WI38 (cell line): ENCODE measurements at regions not wholly inside any gene's neighbourhood (a gene's known extent, or its start where the extent isn't known, plus 50 kb on each side); places are given as distances from the start of the nearest gene placed in this dataset.

Source experiments
- H3K4me3 ChIP-seq: 2 replicates; pipeline ENCODE4 v1.5.1; 2011; ENCODE audit warnings: low read depth, mild to moderate bottlenecking, control low read depth, low read length
- CTCF ChIP-seq: IDR thresholded peaks from 2 replicates; pipeline ENCODE4 v1.5.1; 2012; ENCODE audit warnings: low read depth, mild to moderate bottlenecking, control low read depth, low read length

- TF ChIP-seq CTCF, result no peak
- no peak overlapping the region for H3K4me3 ChIP-seq
Observed at GRCh38 chr2:78056976-78057375, 534.8 kb upstream of the LRRTM4 start.

GRCh38 chr2:78061301-78061700 is 539.1 kb upstream of the LRRTM4 start:
- H3K4me3 ChIP-seq, result no peak overlapping the region
- TF ChIP-seq CTCF, result no peak

- TF ChIP-seq CTCF, result no peak
- H3K4me3 ChIP-seq, result no peak overlapping the region
Observed at GRCh38 chr2:78061732-78062131, 539.6 kb upstream of the LRRTM4 start.

- no peak for TF ChIP-seq CTCF
- H3K4me3 ChIP-seq, result no peak overlapping the region
Observed at GRCh38 chr2:78063246-78064020, 541.3 kb upstream of the LRRTM4 start.

GRCh38 chr2:78065366-78065765 is 543.2 kb upstream of the LRRTM4 start:
- no peak overlapping the region for H3K4me3 ChIP-seq
- TF ChIP-seq CTCF, result no peak

GRCh38 chr2:78068808-78069207 is 546.6 kb upstream of the LRRTM4 start:
- H3K4me3 ChIP-seq, result no peak overlapping the region
- no peak for TF ChIP-seq CTCF

GRCh38 chr2:78070693-78071092 is 548.5 kb upstream of the LRRTM4 start:
- H3K4me3 ChIP-seq, result no peak overlapping the region
- TF ChIP-seq CTCF, result no peak
